NCI-H2171 treated with DMSO at 0.1 percent for 48 hours (cell line): ENCODE measurements at regions not wholly inside any gene's neighbourhood (a gene's known extent, or its start where the extent isn't known, plus 50 kb on each side); places are given as distances from the start of the nearest gene placed in this dataset.

Experiments
- DNase-seq: peaks from one replicate; lab custom pipeline; 2025; lab: John Stamatoyannopoulos, UW

- peak; percentile 58 for DNase-seq
These were observed 336.6 kb downstream of the HGF start for GRCh38 chr7:81433206-81433605.

GRCh38 chr7:81430761-81431160 is 339.1 kb downstream of the HGF start:
- no peak for DNase-seq

GRCh38 chr7:81430150-81430549 is 339.7 kb downstream of the HGF start:
- peak; percentile 90 for DNase-seq

- no peak for DNase-seq
These were observed 342.4 kb downstream of the HGF start for GRCh38 chr7:81427461-81427860.

- no peak for DNase-seq
These were observed 349.2 kb downstream of the HGF start for GRCh38 chr7:81420526-81421226.

GRCh38 chr7:81419731-81420130 is 350.1 kb downstream of the HGF start:
- DNase-seq = peak; percentile 40

- DNase-seq = peak; percentile 46
These were observed 353.2 kb downstream of the HGF start for GRCh38 chr7:81416659-81417058.

GRCh38 chr7:81415181-81415580 is 354.7 kb downstream of the HGF start:
- DNase-seq = no peak

GRCh38 chr7:81414411-81414810 is 355.4 kb downstream of the HGF start:
- DNase-seq = no peak

- peak; percentile 18 for DNase-seq
These were observed 359.3 kb downstream of the HGF start for GRCh38 chr7:81410471-81411117.

- DNase-seq = no peak
These were observed 361.1 kb downstream of the HGF start for GRCh38 chr7:81408728-81409127.

GRCh38 chr7:81407094-81407493 is 362.8 kb downstream of the HGF start:
- DNase-seq = no peak

- DNase-seq = no peak
These were observed 365.2 kb downstream of the HGF start for GRCh38 chr7:81404669-81405068.

- DNase-seq = no peak
These were observed 367.6 kb downstream of the HGF start for GRCh38 chr7:81402227-81402626.

- DNase-seq = no peak
These were observed 370.4 kb downstream of the HGF start for GRCh38 chr7:81399471-81399870.

GRCh38 chr7:81394029-81394428 is 375.8 kb downstream of the HGF start:
- peak; percentile 18 for DNase-seq

- no peak for DNase-seq
These were observed 376.8 kb downstream of the HGF start for GRCh38 chr7:81393018-81393417.

GRCh38 chr7:81385370-81385769 is 384.5 kb downstream of the HGF start:
- DNase-seq = no peak

- DNase-seq = no peak
These were observed 386.0 kb downstream of the HGF start for GRCh38 chr7:81383846-81384245.

GRCh38 chr7:81374641-81375040 is 395.2 kb downstream of the HGF start:
- DNase-seq = peak; percentile 73

- DNase-seq = no peak
These were observed 399.0 kb downstream of the HGF start for GRCh38 chr7:81370822-81371221.

- DNase-seq = peak; percentile 35
These were observed 402.4 kb downstream of the HGF start for GRCh38 chr7:81367326-81367931.

GRCh38 chr7:81366546-81366945 is 403.3 kb downstream of the HGF start:
- DNase-seq = no peak
